CD4-positive, alpha-beta T cell treated with Interleukin-17A for 4 hours (primary cell): ENCODE measurements at regions not wholly inside any gene's neighbourhood (a gene's known extent, or its start where the extent isn't known, plus 50 kb on each side); places are given as distances from the start of the nearest gene placed in this dataset.

Experiments
- DNase-seq: peaks from one replicate; pipeline ENCODE4 v3.0.0-alpha.2; 2020; ENCODE audit warnings: mixed read lengths

DNA sequence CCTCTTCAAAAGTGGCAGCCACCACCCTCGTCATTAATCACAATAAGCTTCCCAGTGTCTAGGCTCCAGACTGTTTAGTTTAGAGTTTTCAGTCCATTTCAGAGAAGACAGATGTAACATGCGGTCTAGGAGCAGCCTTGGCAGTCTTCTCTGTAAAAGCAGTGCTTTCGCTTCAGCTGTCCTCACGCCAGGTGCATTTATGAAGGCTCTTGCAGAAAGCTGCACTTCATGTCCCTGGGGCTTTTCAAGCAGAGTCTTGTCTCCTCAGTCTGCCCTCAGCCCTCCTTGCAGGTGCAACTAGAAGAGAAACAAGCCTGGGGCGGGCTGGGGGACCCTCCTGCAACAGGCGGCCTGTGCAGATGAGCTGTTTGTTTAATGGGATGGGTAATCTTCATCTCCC is 281.9 kb downstream of the DRD1 start:
- DNase-seq, result no peak

DNA sequence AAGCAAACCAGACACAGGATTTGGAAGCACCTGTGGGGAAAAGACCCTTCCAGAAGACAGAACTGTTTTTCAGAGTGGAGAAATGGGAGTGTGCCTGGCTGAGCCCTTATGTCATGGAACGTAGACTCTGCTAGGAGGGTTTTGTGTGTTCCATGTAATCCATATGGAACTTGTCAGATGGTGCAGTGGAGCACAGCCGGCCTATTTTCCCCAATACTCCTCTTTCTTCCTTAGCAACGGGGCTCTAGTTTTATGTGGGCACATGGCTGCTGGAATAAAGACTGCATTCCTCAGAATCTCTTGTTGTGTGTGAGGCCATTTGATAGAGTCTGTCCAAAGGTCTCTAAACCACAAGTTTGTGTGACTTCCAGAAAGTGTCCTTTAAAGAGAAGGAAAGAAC is 284.0 kb downstream of the DRD1 start:
- no peak for DNase-seq

DNA sequence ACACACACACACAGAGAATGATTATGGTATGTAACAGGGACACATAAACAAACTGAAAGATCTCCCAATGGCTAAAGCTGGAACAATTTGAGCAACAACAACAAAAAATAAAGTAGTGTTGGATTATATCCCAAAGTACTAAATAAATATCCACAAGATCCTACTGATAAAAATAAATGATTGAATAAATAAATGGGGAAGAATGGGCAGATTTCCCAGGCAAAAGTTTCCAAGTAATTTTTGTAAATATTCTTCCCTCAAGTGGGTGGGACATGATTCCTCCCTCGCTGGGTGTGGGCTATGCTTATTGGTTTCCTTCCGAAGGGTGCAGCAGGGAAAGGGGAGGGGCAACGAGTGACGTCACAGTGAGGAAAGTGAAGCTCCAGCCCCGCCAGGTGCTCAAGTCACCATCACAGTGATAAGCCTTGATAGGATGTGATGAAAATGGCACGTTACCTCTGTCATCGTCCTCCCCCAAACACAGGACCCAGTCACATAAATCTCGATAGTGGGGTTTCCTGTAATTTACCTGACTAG is 295.3 kb downstream of the DRD1 start:
- DNase-seq, result no peak

DNA sequence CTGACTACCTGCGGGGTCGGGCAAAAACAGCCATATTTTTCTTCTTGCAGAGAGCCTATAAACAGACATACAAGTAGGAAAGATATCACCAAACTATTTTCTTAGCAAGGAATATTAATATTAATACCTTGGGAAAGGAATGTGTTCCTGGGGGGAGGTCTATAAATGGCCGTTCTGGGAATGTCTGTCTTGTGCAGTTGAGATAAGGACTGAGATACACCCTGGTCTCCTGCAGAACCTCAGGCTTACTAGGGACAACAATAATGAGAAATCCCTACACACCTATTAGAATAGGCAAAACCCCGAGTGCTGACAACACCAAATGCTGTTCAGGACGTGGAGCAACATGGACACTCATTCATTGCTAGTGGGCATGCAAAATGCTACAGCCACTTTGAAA is 297.2 kb downstream of the DRD1 start:
- DNase-seq, result no peak

DNA sequence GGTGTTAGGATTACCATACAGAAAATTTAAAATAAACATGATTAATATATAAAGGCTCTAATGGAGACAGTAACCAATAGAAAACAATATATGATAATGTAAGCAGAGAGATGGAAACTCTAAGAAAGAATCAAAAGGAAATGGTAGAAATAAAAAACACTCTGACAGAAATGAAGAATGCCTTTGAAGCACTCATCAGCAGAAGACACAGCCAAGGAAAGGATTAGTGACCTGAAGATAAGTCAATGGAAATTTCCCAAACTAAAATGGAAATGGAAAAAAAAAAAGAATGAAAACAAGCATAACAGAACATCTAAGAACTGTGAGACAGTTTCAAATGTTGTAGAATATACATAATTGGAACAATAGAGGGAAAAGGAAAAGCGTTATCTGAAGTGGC is 302.6 kb downstream of the DRD1 start:
- no peak for DNase-seq

DNA sequence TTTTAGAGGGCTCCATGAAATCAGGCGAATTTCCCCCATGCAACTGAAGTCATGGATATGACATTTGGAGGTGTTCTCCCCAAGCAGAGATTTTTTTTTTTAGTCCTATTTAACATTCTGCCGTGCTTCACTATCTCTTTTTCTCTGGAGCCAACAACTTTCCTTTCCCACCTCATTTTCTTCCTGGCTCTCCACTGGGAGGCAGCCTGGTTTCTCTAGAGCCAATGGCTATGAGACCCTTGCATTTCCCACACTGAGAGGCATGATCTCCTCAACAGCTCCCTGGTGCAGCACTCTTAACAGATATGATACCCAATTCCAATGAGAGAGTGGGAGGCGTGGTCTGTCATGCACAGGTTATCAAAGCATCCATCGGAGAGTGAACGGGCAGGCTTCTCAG is 310.8 kb downstream of the DRD1 start:
- no peak for DNase-seq

DNA sequence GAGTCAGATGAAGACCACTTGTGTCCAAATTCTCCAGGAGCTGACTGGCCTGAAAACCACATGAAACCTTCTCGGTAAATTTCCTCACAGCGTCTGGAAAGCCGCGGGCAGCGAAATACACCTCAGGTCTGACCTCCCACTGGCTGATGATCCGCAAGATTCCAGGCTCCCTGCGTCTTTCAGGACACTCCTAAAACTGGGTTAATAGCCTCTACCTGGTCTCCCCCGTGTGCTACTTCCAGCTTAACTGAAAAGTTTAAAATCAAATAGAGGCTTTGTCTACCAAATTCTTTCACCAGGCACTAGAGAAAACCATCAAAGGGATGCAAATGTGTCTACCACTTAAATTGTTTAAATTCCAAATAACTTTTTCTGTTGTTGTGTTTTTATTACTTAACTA is 312.6 kb downstream of the DRD1 start:
- DNase-seq, result no peak

DNA sequence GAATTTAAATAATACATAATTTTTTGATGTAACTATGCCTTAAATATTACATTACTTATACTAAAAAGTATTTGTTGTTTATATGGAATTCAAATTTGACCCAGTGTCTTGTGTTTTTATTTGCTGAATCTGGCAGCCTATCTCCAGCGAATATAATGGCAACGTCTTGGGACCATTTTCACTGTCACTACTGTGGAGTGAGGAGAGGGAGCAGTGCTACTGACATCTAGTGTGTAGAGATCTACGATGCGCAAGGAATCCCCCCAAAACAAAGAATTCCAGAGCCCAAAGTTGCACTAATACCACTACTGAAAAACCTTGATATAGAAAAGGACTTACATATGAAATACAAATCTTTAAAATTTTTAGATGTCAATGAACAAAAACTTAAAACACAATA is 314.4 kb downstream of the DRD1 start:
- DNase-seq, result no peak

DNA sequence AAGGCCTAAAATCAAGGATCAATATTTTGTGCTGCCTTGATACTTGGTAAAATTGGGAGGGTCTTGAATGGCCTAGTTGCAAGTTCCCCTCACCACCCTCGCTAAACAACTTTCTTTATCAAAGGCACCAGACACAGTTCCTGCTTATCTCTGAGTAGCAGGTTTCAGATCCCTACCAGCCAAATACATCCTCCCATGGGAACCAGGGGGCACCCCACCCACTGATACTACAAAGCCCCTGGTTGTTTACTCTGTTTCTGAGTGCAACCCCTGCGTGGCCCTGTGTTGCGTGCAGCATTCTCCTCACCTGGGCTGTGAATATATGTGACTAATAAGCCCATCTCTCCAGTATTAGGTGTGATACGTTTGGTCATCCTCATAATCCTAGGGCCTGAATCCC is 314.9 kb downstream of the DRD1 start:
- no peak for DNase-seq

DNA sequence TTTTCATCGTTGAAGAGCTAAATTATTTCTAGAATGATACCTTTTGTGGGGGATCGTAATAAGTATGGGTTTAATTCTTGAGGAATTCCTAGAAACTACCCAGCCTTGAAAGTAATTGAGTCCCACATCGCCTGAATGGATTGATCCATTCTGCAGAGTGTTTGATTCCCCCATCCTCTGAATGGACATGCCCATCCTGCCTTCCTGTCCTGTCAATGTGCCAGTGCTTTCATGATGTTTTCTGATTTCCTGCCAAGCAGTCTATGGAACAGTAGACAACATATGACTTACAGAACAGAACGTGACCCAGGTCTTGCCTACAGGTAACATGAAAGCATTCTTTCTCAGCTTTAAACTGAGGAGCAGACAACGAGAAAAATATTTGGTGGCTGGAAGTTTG is 319.2 kb downstream of the DRD1 start:
- DNase-seq, result no peak

DNA sequence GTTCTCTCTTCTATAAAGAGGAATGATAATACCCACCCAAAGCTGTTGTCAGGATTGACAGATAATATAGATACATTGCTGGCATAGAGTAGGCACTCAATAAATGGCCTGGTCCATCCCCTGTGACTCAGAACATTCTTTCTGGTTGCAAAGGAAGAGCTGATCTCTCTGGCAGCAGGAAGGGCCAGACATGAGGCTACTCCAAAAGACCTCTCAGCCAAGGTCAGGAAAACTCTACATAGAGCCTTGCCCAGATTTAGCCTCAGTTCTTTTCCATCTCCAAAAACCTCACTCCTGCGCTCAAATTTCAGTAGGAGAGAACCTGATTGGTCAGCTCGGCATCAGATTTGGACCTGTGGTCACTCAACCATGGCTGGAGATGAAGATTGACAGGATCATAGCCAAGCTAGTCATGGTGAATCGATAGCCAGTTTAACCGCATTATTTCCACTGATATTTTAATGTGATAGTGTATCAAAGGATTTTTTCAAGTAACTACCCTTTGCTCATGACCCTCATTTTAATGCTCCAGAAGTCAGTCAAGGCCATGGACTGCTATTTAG is 319.6 kb downstream of the DRD1 start:
- DNase-seq, result no peak

DNA sequence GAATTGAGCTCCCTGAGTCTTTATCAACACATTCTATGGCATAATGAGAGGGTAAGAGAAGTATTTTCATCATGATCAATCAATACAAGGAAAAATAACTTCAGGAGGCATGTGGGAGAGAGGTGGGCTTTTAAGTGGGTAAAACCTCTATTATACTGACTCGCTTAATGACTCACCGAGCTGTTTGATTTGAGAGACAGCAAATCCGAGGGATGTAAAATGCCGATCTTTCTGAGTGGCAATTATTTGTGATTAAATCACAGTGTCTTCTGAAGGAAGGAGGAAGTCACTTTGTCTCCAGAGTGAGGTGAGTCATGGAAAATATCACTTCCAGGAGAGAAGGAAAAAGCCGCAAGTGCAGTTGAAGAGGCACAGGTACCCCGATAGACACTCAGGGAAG is 320.4 kb downstream of the DRD1 start:
- no peak for DNase-seq

DNA sequence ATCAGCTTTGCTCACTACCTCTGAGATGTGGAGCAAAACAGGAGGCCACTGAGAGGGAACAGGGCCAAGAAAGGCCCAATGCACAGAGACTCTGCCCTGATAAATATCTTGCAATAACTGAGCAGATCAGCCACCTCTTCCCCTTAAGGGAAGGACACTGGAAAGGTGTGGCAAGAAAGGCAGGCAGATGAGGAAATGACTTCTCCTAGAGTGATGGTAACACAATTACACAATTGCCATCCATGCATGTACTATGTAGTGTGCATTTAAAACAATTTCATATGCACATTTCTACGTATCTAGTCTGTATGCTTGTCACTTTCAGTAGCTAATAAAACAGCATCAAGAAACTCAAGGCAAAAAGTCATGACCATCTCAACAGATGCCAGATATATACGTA is 322.5 kb downstream of the DRD1 start:
- no peak for DNase-seq

DNA sequence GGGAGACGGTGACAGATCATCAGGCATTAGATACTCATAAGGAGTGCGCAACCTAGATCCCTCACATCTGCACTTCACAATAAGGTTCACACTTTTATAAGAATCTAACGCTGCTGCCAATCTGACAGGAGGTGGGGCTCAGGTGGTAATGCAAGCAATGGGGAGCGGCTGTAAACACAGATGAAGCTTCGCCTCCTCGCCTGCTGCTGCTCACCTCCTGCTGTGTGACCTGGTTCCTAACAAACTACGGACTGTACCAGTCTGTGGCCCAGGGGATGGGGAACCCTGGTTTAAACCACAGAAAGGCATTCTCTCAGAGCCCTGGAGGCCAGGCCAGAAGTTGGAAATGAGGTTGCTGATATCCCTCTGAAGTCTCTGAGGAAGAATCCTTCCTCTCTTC is 323.6 kb downstream of the DRD1 start:
- DNase-seq, result no peak

DNA sequence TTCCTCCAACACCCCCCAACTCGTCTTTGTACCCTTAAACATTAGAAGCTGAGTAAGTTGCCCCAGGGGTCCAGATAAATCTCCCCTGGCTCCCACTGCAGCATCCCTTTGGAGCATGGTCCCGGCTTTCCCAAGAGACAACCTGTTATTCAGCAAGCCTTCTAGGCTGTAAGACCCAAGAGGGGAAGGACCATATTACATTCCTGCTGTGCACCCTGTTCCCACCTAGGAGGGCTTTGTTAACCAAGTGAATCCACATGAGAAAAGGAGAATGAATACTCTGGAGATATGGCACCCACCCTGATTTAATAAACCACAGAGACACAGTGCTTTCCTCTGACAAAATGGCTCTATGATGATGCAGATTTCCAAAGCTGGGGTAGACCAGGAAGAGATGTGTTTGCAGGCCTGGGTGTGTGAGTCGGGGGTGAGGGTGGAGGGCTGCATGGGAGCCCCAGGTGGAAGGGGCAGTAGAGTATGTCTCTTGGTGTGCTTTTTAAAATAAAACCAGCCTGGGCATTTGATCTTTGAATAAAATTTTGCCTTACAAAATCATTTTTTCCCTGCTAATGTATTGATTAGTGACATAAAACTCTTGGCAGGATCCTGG is 325.2 kb downstream of the DRD1 start:
- no peak for DNase-seq

DNA sequence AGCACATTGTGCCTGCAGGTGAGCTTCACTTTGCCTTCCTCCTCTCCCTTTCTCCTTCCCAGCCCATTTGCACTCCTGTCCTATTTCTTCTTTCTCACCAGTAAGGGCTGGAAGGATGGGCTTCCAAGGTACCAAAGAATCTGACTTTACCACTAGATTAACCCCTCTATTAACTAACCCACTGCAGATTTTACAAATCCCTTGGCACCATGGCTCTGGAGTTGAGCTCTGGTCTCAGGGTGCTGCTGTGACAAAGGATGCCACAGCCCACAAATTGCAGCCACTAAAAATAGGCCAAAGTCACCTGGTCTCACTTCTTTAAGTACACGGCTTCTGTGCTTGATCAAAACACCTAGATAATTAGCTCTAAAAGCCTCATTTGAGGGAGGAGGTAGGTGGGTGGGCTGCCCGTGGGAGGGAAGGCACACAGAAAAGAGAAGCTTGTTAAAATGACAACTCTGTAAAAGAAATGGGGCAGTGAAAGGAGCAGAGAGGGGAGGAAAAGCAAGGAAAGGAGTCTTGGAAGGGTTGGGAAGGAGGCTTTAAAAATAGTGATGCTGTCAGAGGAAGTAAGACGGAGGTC is 327.4 kb downstream of the DRD1 start:
- no peak for DNase-seq

DNA sequence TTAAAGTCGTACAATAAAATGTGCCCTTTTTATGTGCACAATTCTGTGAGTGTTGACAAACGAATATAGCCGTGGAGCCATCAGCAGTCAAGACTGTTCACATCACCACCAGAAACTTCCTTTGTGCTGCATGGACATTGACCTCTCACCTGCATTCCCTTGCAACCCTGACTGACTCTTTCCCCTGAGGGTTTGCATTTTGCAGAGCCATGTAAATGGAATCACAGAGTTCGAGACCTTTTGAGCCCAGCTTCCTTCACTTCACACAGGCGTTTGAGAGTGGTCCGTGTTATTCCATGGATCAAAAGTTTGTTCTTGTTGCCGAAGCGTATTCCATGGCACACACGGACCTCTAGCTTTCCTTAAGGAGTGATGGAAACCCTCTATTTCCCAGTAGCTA is 328.2 kb downstream of the DRD1 start:
- DNase-seq, result no peak

DNA sequence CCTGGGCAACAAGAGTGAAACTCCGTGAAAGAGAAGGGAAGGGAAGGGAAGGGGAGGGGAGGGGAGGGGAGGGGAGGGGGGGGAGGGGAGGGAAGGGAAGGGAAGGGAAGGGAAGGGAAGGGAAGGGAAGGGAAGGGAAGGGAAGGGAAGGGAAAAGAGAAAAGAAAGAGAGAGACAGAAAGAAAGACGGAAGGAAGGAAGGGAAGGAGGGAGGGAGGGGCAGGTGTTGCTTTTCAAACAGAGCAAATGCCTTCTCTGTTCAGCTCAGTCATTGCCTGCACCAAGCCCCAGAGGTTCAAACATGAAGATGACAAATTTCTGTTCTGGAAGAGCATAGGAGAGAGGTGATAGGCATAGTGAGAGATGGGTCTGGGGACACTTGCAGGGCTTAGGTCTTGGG is 330.0 kb downstream of the DRD1 start:
- DNase-seq, result no peak

DNA sequence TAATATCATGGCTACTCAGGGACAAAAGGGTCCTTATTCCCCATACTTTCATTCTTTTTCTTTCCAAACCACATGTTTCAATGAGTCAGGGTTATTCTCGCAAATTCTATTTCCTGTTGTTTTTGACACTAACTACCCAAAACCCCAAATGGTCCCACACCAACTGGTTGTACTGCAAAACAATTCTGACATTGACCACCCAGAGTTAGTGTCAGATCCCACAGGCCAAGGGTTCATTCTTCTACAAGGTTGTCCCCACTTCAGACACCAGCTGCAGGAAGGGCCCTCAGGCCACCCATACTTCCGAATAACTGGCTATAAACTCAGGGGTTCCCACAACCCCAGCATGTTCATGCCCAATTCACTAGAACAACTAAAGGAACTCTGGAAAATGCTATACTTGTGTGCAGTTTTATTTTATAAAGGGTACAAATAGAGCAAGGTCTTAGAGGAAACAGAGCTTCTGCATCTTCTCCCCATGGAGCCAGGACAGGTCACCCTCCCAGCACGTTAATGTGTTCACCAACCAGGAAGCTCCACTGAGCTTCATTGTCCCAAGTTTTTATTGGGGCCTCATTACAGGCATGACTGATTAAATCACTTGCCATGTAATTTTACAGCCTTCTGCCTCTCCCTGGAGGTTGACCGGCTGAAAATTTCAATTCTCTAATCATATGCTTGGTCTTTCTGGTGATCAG is 334.8 kb downstream of the DRD1 start:
- DNase-seq, result no peak

DNA sequence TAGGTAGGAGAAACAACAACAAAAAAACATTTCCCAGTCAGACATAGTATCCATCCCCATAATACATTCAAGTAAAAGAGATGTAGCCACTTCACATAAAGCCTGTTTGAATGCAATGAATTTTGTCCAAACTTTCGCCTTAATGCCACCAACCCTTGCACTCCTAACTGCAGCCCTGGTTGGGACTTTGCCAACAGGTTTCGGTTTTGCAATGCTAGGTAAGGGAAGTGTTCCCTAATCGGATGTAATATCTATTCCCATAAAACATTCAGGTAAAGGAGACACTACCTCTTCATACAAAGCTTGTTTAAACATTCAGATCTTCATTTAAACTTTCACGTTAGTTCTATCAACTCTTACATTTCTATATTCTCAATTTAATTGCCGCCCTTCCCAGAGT is 336.1 kb downstream of the DRD1 start:
- DNase-seq, result no peak

DNA sequence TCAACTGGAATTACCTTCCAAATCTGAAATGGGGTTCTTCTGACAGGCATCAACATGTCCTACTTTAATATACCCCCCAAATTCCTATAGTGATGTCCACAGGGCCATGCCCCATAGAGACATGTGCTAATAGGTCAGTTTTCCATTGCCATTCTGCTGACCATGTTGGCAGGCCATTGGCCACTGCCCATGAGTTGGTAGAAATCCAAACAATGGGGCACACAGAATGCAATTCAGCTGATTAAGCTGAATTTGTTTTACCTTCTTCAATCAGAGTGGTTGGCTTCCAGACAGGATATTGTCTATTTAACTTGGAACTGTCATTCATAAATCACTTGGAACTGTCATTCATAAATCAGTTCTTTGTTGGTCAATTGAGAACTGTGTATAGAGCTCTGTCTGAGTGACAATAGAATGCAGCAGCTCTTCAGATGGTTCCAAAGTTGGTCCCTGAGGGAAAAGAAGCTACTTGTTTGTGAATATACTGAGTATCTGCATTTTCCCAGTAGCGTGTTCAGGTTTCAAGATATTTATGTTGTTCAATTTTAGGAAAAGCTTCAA is 336.9 kb downstream of the DRD1 start:
- DNase-seq, result no peak

DNA sequence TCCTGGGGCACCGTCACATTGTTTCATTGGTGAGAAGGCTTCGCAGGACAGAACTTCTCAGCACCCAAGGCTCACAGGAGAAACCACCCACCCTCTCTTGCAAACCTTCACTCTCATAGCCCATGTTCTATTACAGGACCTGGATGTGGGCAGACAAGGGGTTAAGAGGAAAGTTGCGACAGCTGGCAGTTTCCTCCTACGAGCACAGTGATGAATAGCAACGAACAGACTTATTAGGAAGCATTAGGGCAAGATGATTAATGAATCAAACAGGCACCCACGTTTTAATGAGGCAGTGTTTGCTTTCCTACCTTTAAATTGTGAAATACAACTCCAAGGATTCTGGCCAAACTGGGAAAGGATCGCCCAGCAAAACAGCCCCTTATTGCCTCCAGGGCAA is 339.3 kb downstream of the DRD1 start:
- no peak for DNase-seq

DNA sequence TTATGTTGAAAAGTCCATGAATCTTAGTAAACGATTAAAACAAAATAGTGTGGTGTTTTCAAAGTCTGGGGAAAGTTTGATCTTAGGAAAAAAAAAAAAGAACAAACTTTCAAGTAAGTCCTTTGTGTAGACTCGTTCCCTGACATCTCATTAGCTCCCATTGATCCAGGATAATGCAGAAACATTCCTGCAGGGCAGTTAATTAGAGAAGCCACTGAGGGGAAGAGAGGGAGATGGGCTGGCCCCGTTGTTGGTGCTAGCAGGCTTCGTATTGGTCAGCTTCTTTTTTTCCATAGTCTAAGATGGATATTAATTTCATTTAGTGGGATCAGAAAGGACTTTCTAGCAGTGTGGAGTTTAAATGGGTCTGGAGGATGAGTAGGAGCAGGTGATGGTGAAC is 340.2 kb downstream of the DRD1 start:
- no peak for DNase-seq

DNA sequence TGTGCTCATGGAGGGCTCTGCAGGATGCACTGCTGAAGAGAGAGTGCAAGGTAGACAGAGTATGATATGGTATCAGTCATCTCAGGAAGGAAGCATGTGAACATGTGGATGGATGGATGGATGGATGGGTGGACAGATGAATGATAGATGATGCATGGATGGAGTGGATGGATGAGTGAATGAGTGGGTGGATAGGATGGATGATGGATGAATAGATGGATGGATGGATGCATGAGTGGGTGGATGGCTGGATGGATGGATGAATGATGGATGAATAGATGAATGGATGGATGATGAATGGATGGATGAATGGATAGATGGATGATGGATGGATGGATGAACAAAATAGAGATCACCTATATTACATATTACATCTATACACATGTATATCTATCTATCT is 341.3 kb downstream of the DRD1 start:
- DNase-seq, result no peak
